PC-9 (cell line): ENCODE measurements at regions not wholly inside any gene's neighbourhood (a gene's known extent, or its start where the extent isn't known, plus 50 kb on each side); places are given as distances from the start of the nearest gene placed in this dataset.

Experiments used
- CTCF ChIP-seq: fragments of 200-600 bp; sonication (generic); conservative IDR thresholded peaks from 2 replicates; pipeline ENCODE4 v1.6.1; 2017; ENCODE audit warnings: mixed run types, antibody characterized with exemption, mild to moderate bottlenecking, moderate library complexity
- EZH2 ChIP-seq: fragments of 200-600 bp; sonication (generic); IDR thresholded peaks from 2 replicates; pipeline ENCODE4 v1.8.0; 2017; ENCODE audit warnings: antibody characterized with exemption, low read depth

- TF ChIP-seq EZH2 (no peak), CTCF (no peak)
Measured at GRCh38 chr4:55757356-55757952, 62.1 kb upstream of the EXOC1L start.
